C4-2B (cell line): ENCODE measurements at regions not wholly inside any gene's neighbourhood (a gene's known extent, or its start where the extent isn't known, plus 50 kb on each side); places are given as distances from the start of the nearest gene placed in this dataset.

Experiments
- ZFX ChIP-seq: fragments of 450-650 bp; IDR thresholded peaks from 2 replicates; pipeline ENCODE4 v1.6.1; 2017
- TF ChIP-seq, protein P1 (sequence below): fragments of 450-650 bp; conservative IDR thresholded peaks from 2 replicates; pipeline ENCODE4 v1.5.1; 2017; ENCODE audit warnings: mild to moderate bottlenecking

DNA sequence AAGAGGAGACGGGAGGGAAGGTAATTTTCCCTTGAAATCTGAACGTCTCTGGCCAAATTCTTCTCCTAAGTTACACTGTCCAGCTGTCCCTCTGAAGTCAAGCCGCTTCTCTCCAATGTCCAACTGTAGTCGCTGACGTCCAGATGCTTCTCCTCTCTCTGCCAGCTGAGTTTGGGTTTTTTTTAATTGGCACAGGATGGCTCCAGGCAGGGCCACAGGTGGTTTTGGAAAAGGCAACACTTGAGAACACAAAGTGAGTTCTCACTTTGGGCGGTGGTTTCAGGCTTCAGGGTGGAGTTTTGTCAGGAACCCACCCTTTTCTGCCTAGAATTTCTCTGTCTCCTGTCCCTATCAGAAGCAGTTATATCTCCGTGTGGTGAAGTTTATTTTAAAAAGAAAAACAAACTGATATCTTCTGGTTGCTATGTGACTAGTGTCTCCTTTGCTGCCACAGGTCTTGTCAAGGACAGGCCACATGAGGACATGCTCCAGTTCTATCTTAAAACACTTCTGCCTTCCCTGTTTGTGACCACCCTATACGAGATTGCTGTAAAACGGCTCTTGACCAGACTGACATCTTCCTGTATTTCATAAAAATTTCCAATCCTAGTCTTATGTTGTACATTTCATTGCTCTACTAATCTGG, 472.3 kb upstream of the ADGRL4 start:
- TF ChIP-seq, protein P1, sequence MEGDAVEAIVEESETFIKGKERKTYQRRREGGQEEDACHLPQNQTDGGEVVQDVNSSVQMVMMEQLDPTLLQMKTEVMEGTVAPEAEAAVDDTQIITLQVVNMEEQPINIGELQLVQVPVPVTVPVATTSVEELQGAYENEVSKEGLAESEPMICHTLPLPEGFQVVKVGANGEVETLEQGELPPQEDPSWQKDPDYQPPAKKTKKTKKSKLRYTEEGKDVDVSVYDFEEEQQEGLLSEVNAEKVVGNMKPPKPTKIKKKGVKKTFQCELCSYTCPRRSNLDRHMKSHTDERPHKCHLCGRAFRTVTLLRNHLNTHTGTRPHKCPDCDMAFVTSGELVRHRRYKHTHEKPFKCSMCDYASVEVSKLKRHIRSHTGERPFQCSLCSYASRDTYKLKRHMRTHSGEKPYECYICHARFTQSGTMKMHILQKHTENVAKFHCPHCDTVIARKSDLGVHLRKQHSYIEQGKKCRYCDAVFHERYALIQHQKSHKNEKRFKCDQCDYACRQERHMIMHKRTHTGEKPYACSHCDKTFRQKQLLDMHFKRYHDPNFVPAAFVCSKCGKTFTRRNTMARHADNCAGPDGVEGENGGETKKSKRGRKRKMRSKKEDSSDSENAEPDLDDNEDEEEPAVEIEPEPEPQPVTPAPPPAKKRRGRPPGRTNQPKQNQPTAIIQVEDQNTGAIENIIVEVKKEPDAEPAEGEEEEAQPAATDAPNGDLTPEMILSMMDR, result no peak
- no peak for TF ChIP-seq ZFX
